ENCODE measurements at regions not wholly inside any gene's neighbourhood (a gene's known extent, or its start where the extent isn't known, plus 50 kb on each side); places are given as distances from the start of the nearest gene placed in this dataset.

GRCh38 chr13:68850160-68850559 is 1257.5 kb upstream of the ATXN8OS start:
- TF ChIP-seq POLR2AphosphoS5 (IDR thresholded peaks at IDR 0.05; ENCODE audit: low read depth, low read length) = no peak
- TF ChIP-seq POLR2A (IDR thresholded peaks at IDR 0.05; ENCODE audit: low read depth, low read length) = no peak
- TF ChIP-seq TAF1 (IDR thresholded peaks at IDR 0.05; ENCODE audit: low read depth, low read length) = no peak
